PC-3 (cell line): ENCODE measurements at regions not wholly inside any gene's neighbourhood (a gene's known extent, or its start where the extent isn't known, plus 50 kb on each side); places are given as distances from the start of the nearest gene placed in this dataset.

Experiments
- CTCF ChIP-seq: fragments of 300-600 bp; sonication (generic); conservative IDR thresholded peaks from 2 replicates; pipeline ENCODE4 v1.5.1; 2017; ENCODE audit warnings: antibody characterized with exemption, low read depth, mild to moderate bottlenecking, low read length
- EZH2phosphoT487 ChIP-seq: fragments of 300-600 bp; sonication (generic); IDR thresholded peaks from 2 replicates; pipeline ENCODE4 v1.6.1; 2018; ENCODE audit warnings: mild to moderate bottlenecking, antibody characterized with exemption, low read length, borderline replicate concordance

GRCh38 chr5:122668552-122668951, 106.3 kb upstream of the SNX2 start:
- TF ChIP-seq CTCF (no peak), EZH2phosphoT487 (no peak)
